CD4-positive, alpha-beta T cell treated with Interleukin-2 at 100 ng/mL for 4 hours (primary cell): ENCODE measurements at regions not wholly inside any gene's neighbourhood (a gene's known extent, or its start where the extent isn't known, plus 50 kb on each side); places are given as distances from the start of the nearest gene placed in this dataset.

Experiments
- DNase-seq: peaks from one replicate; pipeline ENCODE4 v3.0.0-alpha.2; 2020; ENCODE audit warnings: low spot score

GRCh38 chr12:68102731-68103130, 56.8 kb downstream of the IFNG start:
- no peak for DNase-seq

- DNase-seq: no peak
Observed at GRCh38 chr12:68102163-68102562, 57.4 kb downstream of the IFNG start.

GRCh38 chr12:68100241-68100640, 59.3 kb downstream of the IFNG start:
- DNase-seq: no peak

GRCh38 chr12:68098939-68099338, 60.6 kb downstream of the IFNG start:
- no peak for DNase-seq

GRCh38 chr12:68097386-68097785, 62.2 kb downstream of the IFNG start:
- no peak for DNase-seq

GRCh38 chr12:68094645-68095395, 64.7 kb downstream of the IFNG start:
- no peak for DNase-seq

GRCh38 chr12:68094195-68094594, 65.3 kb downstream of the IFNG start:
- no peak for DNase-seq

GRCh38 chr12:68092976-68093375, 66.6 kb downstream of the IFNG start:
- no peak for DNase-seq

GRCh38 chr12:68089101-68089500, 70.4 kb downstream of the IFNG start:
- no peak for DNase-seq

- DNase-seq: no peak
Observed at GRCh38 chr12:68086019-68086603, 73.4 kb downstream of the IFNG start.

GRCh38 chr12:68081561-68081960, 78.0 kb downstream of the IFNG start:
- DNase-seq: no peak

GRCh38 chr12:68080577-68080976, 79.0 kb downstream of the IFNG start:
- peak; percentile 38 for DNase-seq

- DNase-seq: no peak
Observed at GRCh38 chr12:68078737-68079136, 80.8 kb downstream of the IFNG start.

- DNase-seq: no peak
Observed at GRCh38 chr12:68075416-68075815, 84.1 kb downstream of the IFNG start.

- no peak for DNase-seq
Observed at GRCh38 chr12:68074306-68075027, 85.1 kb downstream of the IFNG start.

- DNase-seq: no peak
Observed at GRCh38 chr12:68070957-68071356, 81.7 kb downstream of the IFNG-AS1 start.
